ENCODE measurements at regions not wholly inside any gene's neighbourhood (a gene's known extent, or its start where the extent isn't known, plus 50 kb on each side); places are given as distances from the start of the nearest gene placed in this dataset.
"Not testable (repeated sequence)": the region's sequence is repeated elsewhere in the genome, so short reads cannot be mapped to it uniquely, and the experiment has no call there.

DNA sequence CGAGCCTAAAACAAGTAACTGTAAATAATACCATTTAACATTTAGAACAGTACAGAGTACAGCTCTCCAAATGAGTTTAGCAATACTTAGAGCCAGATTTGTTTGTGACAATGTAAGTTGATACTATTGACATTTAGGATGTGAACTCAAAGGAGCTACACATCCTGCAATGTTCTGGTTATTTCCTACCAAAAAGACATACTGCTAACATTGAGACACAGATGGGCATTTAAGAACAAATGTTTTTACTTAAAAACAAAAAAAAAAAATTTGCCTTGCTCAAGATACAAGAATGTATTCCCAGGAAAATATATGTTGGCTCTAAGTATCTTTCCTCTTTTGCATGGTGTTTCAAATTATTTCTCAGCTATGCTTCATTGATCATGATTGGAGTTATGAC is 1464.8 kb upstream of the PRMT6 start:
- DNase-seq (ENCODE audit: insufficient read length) (no peak), FAIRE-seq (no peak)
- TF ChIP-seq POLR2AphosphoS5 (IDR thresholded peaks at IDR 0.05; ENCODE audit: low read depth, low read length) (no peak), TAF1 (IDR thresholded peaks at IDR 0.05; ENCODE audit: borderline replicate concordance, low read depth, low read length) (no peak), POLR2A (IDR thresholded peaks at IDR 0.05; ENCODE audit: low read depth, low read length) (no peak)

DNA sequence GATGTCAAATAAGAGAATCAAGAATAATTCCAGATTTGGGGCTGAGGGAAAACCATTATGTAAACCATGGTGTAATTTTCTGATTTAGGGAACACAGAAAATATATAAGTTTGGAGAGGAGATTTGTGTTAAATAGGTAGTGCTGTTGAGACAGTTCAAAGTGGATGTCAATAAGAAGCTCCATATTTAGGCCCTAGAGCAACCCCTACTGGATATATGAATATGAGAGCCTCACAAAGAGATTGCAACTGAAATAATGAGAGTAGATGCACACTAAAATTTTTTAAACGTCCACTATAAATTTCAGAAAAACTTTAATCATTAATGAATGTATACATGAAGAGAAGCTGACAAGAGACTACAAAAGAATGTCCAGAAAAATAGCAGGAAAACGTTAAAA is 1447.8 kb upstream of the PRMT6 start:
- TF ChIP-seq POLR2AphosphoS5 (IDR thresholded peaks at IDR 0.05; ENCODE audit: low read depth, low read length), result no peak
- TF ChIP-seq POLR2A (IDR thresholded peaks at IDR 0.05; ENCODE audit: low read depth, low read length), result no peak
- TF ChIP-seq TAF1 (IDR thresholded peaks at IDR 0.05; ENCODE audit: borderline replicate concordance, low read depth, low read length), result no peak
- FAIRE-seq (no peak), DNase-seq (ENCODE audit: insufficient read length) (no peak)

DNA sequence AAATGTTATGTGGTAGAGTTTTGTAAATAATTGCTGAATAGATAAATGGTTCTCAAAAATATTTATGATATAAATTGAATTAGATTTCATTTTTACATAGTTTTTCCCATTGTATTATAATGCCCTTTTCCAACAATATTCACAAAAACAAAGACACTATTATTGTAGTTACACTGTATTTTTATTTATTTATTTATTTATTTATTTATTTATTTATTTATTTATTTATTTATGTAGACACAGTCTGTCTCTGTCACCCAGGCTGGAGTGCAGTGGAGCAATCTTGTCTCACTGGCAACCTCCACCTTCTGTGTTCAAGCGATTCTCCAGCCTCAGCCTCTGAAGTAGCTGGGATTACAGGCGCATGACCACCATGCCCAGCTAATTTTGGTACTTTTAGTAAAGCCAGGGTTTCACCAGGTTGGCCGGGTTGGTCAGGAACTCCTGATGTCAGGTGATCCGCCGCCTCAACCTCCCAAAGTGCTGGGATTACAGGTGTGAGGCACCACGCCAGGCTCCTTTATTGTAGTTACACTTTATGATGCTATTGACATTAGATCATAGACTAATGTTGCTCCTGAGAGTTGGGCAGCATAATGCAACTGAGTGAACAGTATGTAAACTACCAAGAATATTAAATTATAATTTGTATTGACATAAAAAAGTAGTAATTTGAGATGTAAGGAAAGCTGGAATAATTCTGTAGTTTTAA is 1430.0 kb upstream of the PRMT6 start:
- no peak for FAIRE-seq
- no peak for DNase-seq (ENCODE audit: insufficient read length)
- TF ChIP-seq POLR2A (IDR thresholded peaks at IDR 0.05; ENCODE audit: low read depth, low read length), result no peak
- TF ChIP-seq TAF1 (IDR thresholded peaks at IDR 0.05; ENCODE audit: borderline replicate concordance, low read depth, low read length), result no peak
- no peak for TF ChIP-seq POLR2AphosphoS5 (IDR thresholded peaks at IDR 0.05; ENCODE audit: low read depth, low read length)

DNA sequence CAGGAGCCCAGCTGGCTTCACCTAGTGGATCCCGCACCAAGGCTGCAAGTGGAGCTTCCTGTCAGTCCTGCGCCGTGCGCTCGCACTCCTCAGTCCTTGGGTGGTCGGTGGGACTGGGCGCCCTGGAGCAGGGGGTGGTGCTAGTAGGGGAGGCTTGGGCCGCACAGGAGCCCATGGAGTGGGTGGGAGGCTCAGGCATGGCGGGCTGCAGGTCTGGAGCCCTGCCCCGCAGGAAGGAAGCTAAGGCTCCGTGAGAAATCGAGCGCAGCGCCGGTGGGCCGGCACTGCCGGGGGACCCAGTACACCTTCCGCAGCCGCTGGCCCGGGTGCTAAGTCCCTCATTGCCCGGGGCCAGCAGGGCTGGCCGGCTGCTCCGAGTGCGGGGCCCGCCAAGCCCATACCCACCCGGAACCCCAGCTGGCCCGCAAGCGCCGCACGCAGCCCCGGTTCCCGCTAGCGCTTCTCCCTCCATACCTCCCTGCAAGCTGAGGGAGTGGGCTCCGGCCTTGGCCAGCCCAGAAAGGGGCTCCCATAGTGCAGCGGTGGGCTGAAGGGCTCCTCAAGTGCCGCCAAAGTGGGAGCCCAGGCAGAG is 1425.2 kb upstream of the PRMT6 start:
- not testable (repeated sequence) for DNase-seq (ENCODE audit: insufficient read length); FAIRE-seq

DNA sequence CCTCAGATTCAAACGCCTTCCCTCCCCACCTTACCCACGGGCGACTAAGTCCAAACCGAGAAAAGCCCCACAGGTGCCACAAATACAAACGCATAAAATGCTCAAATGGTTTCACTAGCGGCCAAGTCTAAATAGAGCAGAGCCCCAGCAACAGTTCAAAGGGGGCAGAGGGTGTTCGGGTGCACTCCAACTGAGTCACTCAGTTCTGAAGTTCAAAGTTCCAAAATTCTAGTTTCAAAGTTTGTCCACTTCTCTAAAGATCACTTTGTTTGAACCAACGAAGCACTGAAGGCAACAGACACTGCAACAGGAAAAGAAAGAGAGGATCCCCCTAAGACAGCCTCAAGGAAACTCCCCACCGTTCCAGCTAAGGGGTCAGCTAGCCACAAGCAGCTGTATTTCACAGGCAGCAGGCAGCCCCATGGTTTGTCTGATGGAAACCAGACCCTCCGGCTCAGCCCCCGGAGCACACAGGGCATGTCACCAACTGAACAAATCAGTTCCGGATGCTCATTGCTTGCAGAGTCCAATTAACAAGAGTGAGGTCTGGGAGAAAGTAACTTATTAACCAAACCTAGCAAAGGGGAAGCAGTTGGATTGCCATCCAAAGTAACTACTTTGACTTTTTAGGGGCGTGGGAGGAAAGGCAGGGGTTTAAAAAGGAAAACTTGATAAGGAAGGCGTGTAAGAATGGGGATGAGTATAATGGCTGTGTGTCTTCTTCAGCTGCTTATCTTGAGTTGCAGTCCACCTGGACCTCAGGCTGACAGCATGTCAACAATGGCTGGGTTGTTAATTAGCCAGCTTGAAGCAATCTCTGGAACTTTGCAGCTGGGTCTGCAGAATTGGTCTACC is 1423.9 kb upstream of the PRMT6 start:
- DNase-seq (ENCODE audit: insufficient read length) (no peak), FAIRE-seq (no peak)
- TF ChIP-seq POLR2A (IDR thresholded peaks at IDR 0.05; ENCODE audit: low read depth, low read length) (no peak), TAF1 (IDR thresholded peaks at IDR 0.05; ENCODE audit: borderline replicate concordance, low read depth, low read length) (no peak), POLR2AphosphoS5 (IDR thresholded peaks at IDR 0.05; ENCODE audit: low read depth, low read length) (no peak)

DNA sequence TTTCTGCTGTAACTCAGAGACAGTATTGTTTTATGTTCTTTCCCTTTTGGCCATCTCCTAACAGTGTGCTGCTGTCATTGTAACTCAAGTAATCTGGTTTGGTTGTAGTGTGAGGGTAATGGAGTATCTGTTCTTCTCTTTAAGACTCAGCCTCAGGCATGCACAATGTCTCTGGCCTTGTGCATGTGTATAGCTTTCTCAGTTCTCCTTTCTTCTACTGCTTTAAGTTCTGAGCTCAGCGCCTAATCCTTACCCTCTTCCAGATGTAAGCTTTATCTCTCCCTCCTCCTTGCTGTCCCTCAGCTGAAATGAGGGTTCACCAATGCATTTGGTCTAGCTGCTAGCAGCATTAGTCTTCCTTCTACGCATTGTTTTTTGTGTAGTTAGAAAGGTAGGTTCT is 1420.4 kb upstream of the PRMT6 start:
- DNase-seq (ENCODE audit: insufficient read length), result no peak
- no peak for TF ChIP-seq POLR2A (IDR thresholded peaks at IDR 0.05; ENCODE audit: low read depth, low read length)
- no peak for TF ChIP-seq POLR2AphosphoS5 (IDR thresholded peaks at IDR 0.05; ENCODE audit: low read depth, low read length)
- no peak for TF ChIP-seq TAF1 (IDR thresholded peaks at IDR 0.05; ENCODE audit: borderline replicate concordance, low read depth, low read length)
- no peak for FAIRE-seq

DNA sequence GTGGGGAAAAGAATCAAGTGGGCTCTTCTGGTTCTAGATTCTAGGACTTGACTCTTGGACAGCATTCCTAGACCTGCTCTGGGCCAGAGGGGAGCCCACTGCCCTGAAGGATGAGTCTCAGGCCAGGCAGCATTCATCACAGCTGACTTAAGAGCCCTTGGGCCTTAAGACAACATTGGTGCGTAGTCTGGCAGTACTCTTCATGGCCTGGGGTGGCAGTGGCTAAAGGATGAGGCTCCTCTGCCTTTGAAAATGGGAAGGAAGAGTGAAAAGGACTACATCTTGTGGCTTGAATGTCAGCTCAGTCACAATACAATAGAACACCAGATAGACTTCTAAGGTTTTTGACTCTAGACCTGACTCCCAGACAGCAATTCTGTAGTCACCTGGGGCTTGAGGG is 1415.1 kb upstream of the PRMT6 start:
- TF ChIP-seq TAF1 (IDR thresholded peaks at IDR 0.05; ENCODE audit: borderline replicate concordance, low read depth, low read length), result no peak
- TF ChIP-seq POLR2A (IDR thresholded peaks at IDR 0.05; ENCODE audit: low read depth, low read length), result no peak
- no peak for TF ChIP-seq POLR2AphosphoS5 (IDR thresholded peaks at IDR 0.05; ENCODE audit: low read depth, low read length)
- DNase-seq (ENCODE audit: insufficient read length), result no peak
- FAIRE-seq, result no peak

DNA sequence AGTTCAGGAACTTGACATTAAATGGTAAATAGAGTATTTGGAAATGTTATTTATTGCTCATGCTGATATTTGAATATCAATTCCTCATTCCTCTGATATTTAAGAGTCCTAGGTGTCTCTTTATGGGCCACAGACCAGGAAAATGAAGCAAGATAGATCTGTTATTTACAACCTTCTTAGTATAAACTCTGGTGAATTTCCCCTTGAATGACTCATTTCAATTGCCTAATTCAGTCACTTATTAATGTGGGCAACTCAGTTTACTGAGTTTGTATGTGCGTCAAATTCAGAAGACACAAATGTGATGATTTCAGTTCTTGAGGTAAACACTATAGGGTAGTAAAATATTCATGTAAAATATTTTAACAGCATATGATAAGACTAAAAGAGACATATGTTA is 1404.4 kb upstream of the PRMT6 start:
- TF ChIP-seq POLR2A (IDR thresholded peaks at IDR 0.05; ENCODE audit: low read depth, low read length) (no peak), POLR2AphosphoS5 (IDR thresholded peaks at IDR 0.05; ENCODE audit: low read depth, low read length) (no peak), TAF1 (IDR thresholded peaks at IDR 0.05; ENCODE audit: borderline replicate concordance, low read depth, low read length) (no peak)
- DNase-seq (ENCODE audit: insufficient read length), result no peak
- FAIRE-seq, result no peak

DNA sequence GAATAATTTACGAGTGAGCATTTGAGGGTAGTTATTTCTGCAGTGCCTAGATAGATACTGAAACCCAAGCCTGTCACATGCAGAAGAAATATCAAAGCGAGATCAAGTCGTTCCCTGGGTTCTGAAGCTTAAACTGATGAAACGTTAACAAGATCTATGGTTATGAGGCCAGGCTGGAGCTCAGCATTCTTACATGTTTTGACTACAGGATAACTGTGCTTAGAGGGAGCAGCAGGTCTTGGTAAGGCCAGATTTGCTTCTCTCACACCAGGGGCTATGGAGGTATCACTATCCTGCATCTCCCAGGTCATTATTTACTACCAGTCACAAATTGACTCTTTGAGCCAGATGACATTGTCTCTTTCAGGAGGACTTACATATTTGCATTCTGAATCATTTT is 1401.4 kb upstream of the PRMT6 start:
- TF ChIP-seq POLR2A (IDR thresholded peaks at IDR 0.05; ENCODE audit: low read depth, low read length) (no peak), POLR2AphosphoS5 (IDR thresholded peaks at IDR 0.05; ENCODE audit: low read depth, low read length) (no peak), TAF1 (IDR thresholded peaks at IDR 0.05; ENCODE audit: borderline replicate concordance, low read depth, low read length) (no peak)
- FAIRE-seq, result no peak
- no peak for DNase-seq (ENCODE audit: insufficient read length)

DNA sequence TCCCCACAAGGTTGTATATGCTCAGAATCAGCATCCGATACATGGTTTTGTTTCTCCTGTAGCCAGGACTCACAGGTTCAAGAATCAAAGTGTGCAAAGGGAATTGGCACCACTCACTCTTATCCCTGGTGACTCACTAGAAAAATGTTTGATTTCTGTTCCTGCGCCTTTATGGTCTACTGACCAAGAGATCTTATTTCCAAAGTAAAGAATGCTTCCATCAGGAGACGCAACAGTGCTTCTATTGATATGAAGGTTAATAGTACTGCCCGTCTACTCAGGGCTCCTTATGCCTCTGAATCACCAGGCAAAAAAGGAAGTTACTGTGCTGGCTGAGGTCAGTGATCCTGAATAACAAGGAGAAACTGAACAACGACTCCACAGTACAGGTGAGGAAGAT is 1392.0 kb upstream of the PRMT6 start:
- no peak for FAIRE-seq
- TF ChIP-seq POLR2AphosphoS5 (IDR thresholded peaks at IDR 0.05; ENCODE audit: low read depth, low read length) (no peak), TAF1 (IDR thresholded peaks at IDR 0.05; ENCODE audit: borderline replicate concordance, low read depth, low read length) (no peak), POLR2A (IDR thresholded peaks at IDR 0.05; ENCODE audit: low read depth, low read length) (no peak)
- no peak for DNase-seq (ENCODE audit: insufficient read length)

DNA sequence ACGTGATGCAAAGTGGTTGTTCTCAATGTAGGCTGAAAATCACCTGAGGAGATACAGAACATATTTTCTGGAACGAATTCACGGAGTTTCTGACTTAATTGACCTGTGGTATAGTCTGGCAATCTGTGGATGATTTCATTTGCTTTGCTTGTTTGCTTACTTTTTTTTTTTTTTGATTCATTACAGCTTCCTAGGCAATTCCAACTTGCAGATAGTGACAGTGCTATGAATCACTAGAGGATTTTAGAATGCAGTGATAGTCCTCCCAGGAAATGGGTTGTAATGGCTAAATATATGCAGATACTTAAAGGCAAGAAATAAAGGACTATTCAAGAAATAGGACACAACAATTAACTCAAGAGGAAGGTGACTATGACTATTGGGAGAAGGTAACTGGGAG is 1378.1 kb upstream of the PRMT6 start:
- FAIRE-seq (no peak), DNase-seq (ENCODE audit: insufficient read length) (no peak)
- TF ChIP-seq POLR2A (IDR thresholded peaks at IDR 0.05; ENCODE audit: low read depth, low read length), result no peak
- no peak for TF ChIP-seq TAF1 (IDR thresholded peaks at IDR 0.05; ENCODE audit: borderline replicate concordance, low read depth, low read length)
- TF ChIP-seq POLR2AphosphoS5 (IDR thresholded peaks at IDR 0.05; ENCODE audit: low read depth, low read length), result no peak

DNA sequence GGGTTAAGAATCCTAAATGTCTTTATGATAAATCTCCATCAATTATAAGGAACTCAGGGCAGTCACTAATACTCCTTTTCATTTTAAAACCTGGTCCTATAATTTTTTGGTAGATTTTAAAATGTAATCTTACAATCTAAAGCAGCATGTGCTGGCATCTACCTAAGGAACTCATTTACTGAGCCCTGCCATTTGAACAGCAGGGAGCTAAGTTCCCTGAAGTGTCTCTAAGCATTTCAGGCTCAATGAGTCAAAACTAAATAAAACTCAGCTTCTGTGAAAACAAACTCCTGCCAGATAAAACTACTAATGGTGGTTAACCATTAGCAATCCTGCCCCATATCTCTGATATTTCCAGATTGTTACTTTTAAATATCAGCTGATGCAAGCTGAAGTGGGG is 1371.8 kb upstream of the PRMT6 start:
- TF ChIP-seq POLR2A (IDR thresholded peaks at IDR 0.05; ENCODE audit: low read depth, low read length) (no peak), TAF1 (IDR thresholded peaks at IDR 0.05; ENCODE audit: borderline replicate concordance, low read depth, low read length) (no peak), POLR2AphosphoS5 (IDR thresholded peaks at IDR 0.05; ENCODE audit: low read depth, low read length) (no peak)
- FAIRE-seq (no peak), DNase-seq (ENCODE audit: insufficient read length) (no peak)
